ENCODE measurements at regions not wholly inside any gene's neighbourhood (a gene's known extent, or its start where the extent isn't known, plus 50 kb on each side); places are given as distances from the start of the nearest gene placed in this dataset.

GRCh38 chr6:100986921-100987320 lies 105.8 kb upstream of the ASCC3 start:
- no peak for FAIRE-seq
- DNase-seq (ENCODE audit: low read depth): no peak
- no peak overlapping the region for H3K4me3 ChIP-seq (ENCODE audit: low read depth, low read length)
- no peaks in the 10 kb centered on the region for H3K36me3 ChIP-seq (ENCODE audit: control insufficient read depth, insufficient read depth, low read length)
- no peaks in the 10 kb centered on the region for H3K27me3 ChIP-seq (ENCODE audit: control insufficient read depth, insufficient read depth, low read length)
- no peak for TF ChIP-seq CTCF (IDR thresholded peaks at IDR 0.05; ENCODE audit: insufficient read depth, low read length, severe bottlenecking)

GRCh38 chr6:100987556-100987955 lies 106.4 kb upstream of the ASCC3 start:
- DNase-seq (ENCODE audit: low read depth): no peak
- Histone ChIP-seq H3K36me3 (ENCODE audit: control insufficient read depth, insufficient read depth, low read length) (no peaks in the 10 kb centered on the region), H3K27me3 (ENCODE audit: control insufficient read depth, insufficient read depth, low read length) (no peaks in the 10 kb centered on the region), H3K4me3 (ENCODE audit: low read depth, low read length) (no peak overlapping the region)
- TF ChIP-seq CTCF (IDR thresholded peaks at IDR 0.05; ENCODE audit: insufficient read depth, low read length, severe bottlenecking): no peak
- FAIRE-seq: no peak

GRCh38 chr6:100988391-100988984 lies 107.4 kb upstream of the ASCC3 start:
- no peak for TF ChIP-seq CTCF (IDR thresholded peaks at IDR 0.05; ENCODE audit: insufficient read depth, low read length, severe bottlenecking)
- FAIRE-seq: no peak
- DNase-seq (ENCODE audit: low read depth): no peak
- Histone ChIP-seq H3K27me3 (ENCODE audit: control insufficient read depth, insufficient read depth, low read length) (no peaks in the 10 kb centered on the region), H3K4me3 (ENCODE audit: low read depth, low read length) (no peak overlapping the region), H3K36me3 (ENCODE audit: control insufficient read depth, insufficient read depth, low read length) (no peaks in the 10 kb centered on the region)

- H3K27me3 ChIP-seq (ENCODE audit: control insufficient read depth, insufficient read depth, low read length): no peaks in the 10 kb centered on the region
- H3K4me3 ChIP-seq (ENCODE audit: low read depth, low read length): no peak overlapping the region
- FAIRE-seq: no peak
- H3K36me3 ChIP-seq (ENCODE audit: control insufficient read depth, insufficient read depth, low read length): no peaks in the 10 kb centered on the region
- TF ChIP-seq CTCF (IDR thresholded peaks at IDR 0.05; ENCODE audit: insufficient read depth, low read length, severe bottlenecking): no peak
- DNase-seq (ENCODE audit: low read depth): no peak
Observed at GRCh38 chr6:100990070-100990469, 108.9 kb upstream of the ASCC3 start.

GRCh38 chr6:100996409-100996808 lies 115.3 kb upstream of the ASCC3 start:
- TF ChIP-seq CTCF (IDR thresholded peaks at IDR 0.05; ENCODE audit: insufficient read depth, low read length, severe bottlenecking): no peak
- no peak overlapping the region for H3K4me3 ChIP-seq (ENCODE audit: low read depth, low read length)
- FAIRE-seq: no peak
- no peak for DNase-seq (ENCODE audit: low read depth)
- H3K36me3 ChIP-seq (ENCODE audit: control insufficient read depth, insufficient read depth, low read length): no peaks in the 10 kb centered on the region
- H3K27me3 ChIP-seq (ENCODE audit: control insufficient read depth, insufficient read depth, low read length): no peaks in the 10 kb centered on the region

- Histone ChIP-seq H3K4me3 (ENCODE audit: low read depth, low read length) (no peak overlapping the region), H3K27me3 (ENCODE audit: control insufficient read depth, insufficient read depth, low read length) (no peaks in the 10 kb centered on the region), H3K36me3 (ENCODE audit: control insufficient read depth, insufficient read depth, low read length) (no peaks in the 10 kb centered on the region)
- TF ChIP-seq CTCF (IDR thresholded peaks at IDR 0.05; ENCODE audit: insufficient read depth, low read length, severe bottlenecking): no peak
- peak; percentile 90 for DNase-seq (ENCODE audit: low read depth)
- FAIRE-seq: peak; percentile 52
Observed at GRCh38 chr6:100998111-100998510, 117.0 kb upstream of the ASCC3 start.
